Fibroblast of skin of back (primary cell): ENCODE measurements at regions not wholly inside any gene's neighbourhood (a gene's known extent, or its start where the extent isn't known, plus 50 kb on each side); places are given as distances from the start of the nearest gene placed in this dataset.
"Not testable (repeated sequence)": the region's sequence is repeated elsewhere in the genome, so short reads cannot be mapped to it uniquely, and the experiment has no call there.

ENCODE experiments used
- DNase-seq: peaks from one replicate; pipeline ENCODE4 v3.0.0-alpha.2; 2013

- no peak for DNase-seq
Measured at GRCh38 chr2:150832686-150833085, 345.2 kb upstream of the RND3 start.

- DNase-seq = no peak
Measured at GRCh38 chr2:150824118-150824517, 336.7 kb upstream of the RND3 start.

GRCh38 chr2:150817422-150817821 lies 330.0 kb upstream of the RND3 start:
- DNase-seq = no peak

GRCh38 chr2:150812664-150813367 lies 325.3 kb upstream of the RND3 start:
- DNase-seq = no peak

- DNase-seq = no peak
Measured at GRCh38 chr2:150812066-150812465, 324.6 kb upstream of the RND3 start.

- DNase-seq = no peak
Measured at GRCh38 chr2:150811259-150811855, 323.9 kb upstream of the RND3 start.

GRCh38 chr2:150809103-150809502 lies 321.6 kb upstream of the RND3 start:
- no peak for DNase-seq

GRCh38 chr2:150806336-150806735 lies 318.9 kb upstream of the RND3 start:
- DNase-seq = no peak

GRCh38 chr2:150803689-150804398 lies 316.4 kb upstream of the RND3 start:
- DNase-seq = no peak

- DNase-seq = no peak
Measured at GRCh38 chr2:150802635-150803034, 315.2 kb upstream of the RND3 start.

GRCh38 chr2:150796236-150796635 lies 308.8 kb upstream of the RND3 start:
- DNase-seq = not testable (repeated sequence)

- DNase-seq = no peak
Measured at GRCh38 chr2:150792780-150793300, 305.4 kb upstream of the RND3 start.

GRCh38 chr2:150791567-150791966 lies 304.1 kb upstream of the RND3 start:
- no peak for DNase-seq

GRCh38 chr2:150789376-150789905 lies 302.0 kb upstream of the RND3 start:
- no peak for DNase-seq

GRCh38 chr2:150788426-150789140 lies 301.1 kb upstream of the RND3 start:
- DNase-seq = no peak

GRCh38 chr2:150787353-150788093 lies 300.1 kb upstream of the RND3 start:
- no peak for DNase-seq

GRCh38 chr2:150784389-150784788 lies 296.9 kb upstream of the RND3 start:
- no peak for DNase-seq

- no peak for DNase-seq
Measured at GRCh38 chr2:150783896-150784295, 296.4 kb upstream of the RND3 start.

- no peak for DNase-seq
Measured at GRCh38 chr2:150783015-150783414, 295.5 kb upstream of the RND3 start.

GRCh38 chr2:150782613-150783012 lies 295.1 kb upstream of the RND3 start:
- DNase-seq = no peak

- no peak for DNase-seq
Measured at GRCh38 chr2:150781142-150781541, 293.7 kb upstream of the RND3 start.

GRCh38 chr2:150778828-150779227 lies 291.4 kb upstream of the RND3 start:
- DNase-seq = no peak
